A549 (cell line): ENCODE measurements at regions not wholly inside any gene's neighbourhood (a gene's known extent, or its start where the extent isn't known, plus 50 kb on each side); places are given as distances from the start of the nearest gene placed in this dataset.

Source experiments
- ATAC-seq, 2 experiments: fragments of 200-7000 bp in 1 of 2; fragments of >200 bp in 1 of 2; cut with Nextera tagmentation in 1 of 2; cut with Tn5 transposase in 1 of 2; 3 replicates each; pipeline versions ENCODE4 v1.8.0 to v1.9.1; 2018 to 2020; ENCODE audit warnings: mild to moderate bottlenecking in 1 of 2, moderate library complexity in 1 of 2
- CTCF ChIA-PET: fragments of 300-600 bp; sonication (Branson Sonifier 250); formaldehyde crosslinking; extraction: SDS; loops from one replicate; lab custom pipeline; 2021; ENCODE audit warnings: antibody characterized with exemption, inconsistent platforms; lab: Yijun Ruan, JAX
- POLR2A ChIA-PET: fragments of 350-600 bp; formaldehyde crosslinking; extraction: SDS; loops from one replicate; lab custom pipeline; 2021; ENCODE audit warnings: antibody characterized with exemption, inconsistent platforms; lab: Yijun Ruan, JAX
- DNase-seq, 2 experiments: peaks; one replicate each; pipeline versions ENCODE4 v3.0.0 to v3.0.0-alpha.2; 2011 to 2016; ENCODE audit warnings: low read depth in 1 of 2, low spot score in 1 of 2
- FAIRE-seq: peaks from 2 replicates; lab custom pipeline; 2011; peaks lifted over from hg19 to GRCh38; lab: Jason Lieb, UNC
- H3K27ac ChIP-seq, 2 experiments: fragments of >200 bp; sonication (Bioruptor Twin); formaldehyde crosslinking; 3 replicates each; pipeline ENCODE4 v1.5.1; 2016 to 2017
- H3K4me1 ChIP-seq: fragments of >200 bp; sonication (Bioruptor Twin); formaldehyde crosslinking; 3 replicates; pipeline ENCODE4 v1.6.1; 2016
- H3K4me2 ChIP-seq: fragments of >200 bp; sonication (Bioruptor Twin); formaldehyde crosslinking; 3 replicates; pipeline ENCODE4 v1.6.1; 2016
- H3K4me3 ChIP-seq: fragments of >200 bp; sonication (Bioruptor Twin); formaldehyde crosslinking; 3 replicates; pipeline ENCODE4 v1.5.1; 2016
- H3K9me3 ChIP-seq: fragments of >200 bp; sonication (Bioruptor Twin); formaldehyde crosslinking; 3 replicates; pipeline ENCODE4 v1.6.1; 2016
- CEBPB ChIP-seq, 2 experiments: fragments of >200 bp in 1 of 2; sonication (Bioruptor Twin) in 1 of 2; formaldehyde crosslinking in 1 of 2; IDR thresholded peaks; 2 replicates each; pipeline ENCODE4 v1.6.1; 2012 to 2016
- EHMT2 ChIP-seq: fragments of 200-600 bp; sonication (generic); IDR thresholded peaks from 2 replicates; pipeline ENCODE4 v1.6.1; 2016; ENCODE audit warnings: antibody characterized with exemption, low read depth, mild to moderate bottlenecking, moderate library complexity
- FOSB ChIP-seq: fragments of 250-450 bp; sonication (Bioruptor Pico); IDR thresholded peaks from 2 replicates; pipeline ENCODE4 v1.5.0; 2020; ENCODE audit warnings: mild to moderate bottlenecking, moderate library complexity
- FOSL2 ChIP-seq, 2 experiments: fragments of 450-650 bp in 1 of 2; fragments of >200 bp in 1 of 2; sonication (Bioruptor Twin) in 1 of 2; formaldehyde crosslinking; IDR thresholded peaks; 2 replicates each; pipeline versions ENCODE4 v1.5.0 to v1.6.1; 2016 to 2020; ENCODE audit warnings: mild to moderate bottlenecking in 1 of 2, moderate library complexity in 1 of 2
- HOXB13 ChIP-seq: fragments of 250-450 bp; sonication (Bioruptor Pico); IDR thresholded peaks from 2 replicates; pipeline ENCODE4 v1.5.0; 2020; ENCODE audit warnings: low read depth, mild to moderate bottlenecking, moderate library complexity
- JUN ChIP-seq, 2 experiments: fragments of >200 bp; sonication (Bioruptor Twin); formaldehyde crosslinking; IDR thresholded peaks; 2 replicates in 1 of 2; 3 replicates in 1 of 2; pipeline ENCODE4 v1.6.1; 2016 to 2017
- JUNB ChIP-seq: fragments of >200 bp; sonication (Bioruptor Twin); formaldehyde crosslinking; IDR thresholded peaks from 2 replicates; pipeline ENCODE4 v1.6.1; 2016
- KDM1A ChIP-seq: fragments of 200-600 bp; sonication (generic); IDR thresholded peaks from 2 replicates; pipeline ENCODE4 v1.6.1; 2016; ENCODE audit warnings: low read depth, mild to moderate bottlenecking
- KDM5A ChIP-seq: fragments of 200-600 bp; sonication (generic); IDR thresholded peaks from 2 replicates; pipeline ENCODE4 v1.6.1; 2016; ENCODE audit warnings: antibody characterized with exemption, mild to moderate bottlenecking
- MAZ ChIP-seq: fragments of 150-350 bp; IDR thresholded peaks from 2 replicates; pipeline ENCODE4 v1.6.1; 2014; ENCODE audit warnings: antibody characterized with exemption, low read depth, low read length, borderline replicate concordance
- MYC ChIP-seq: IDR thresholded peaks from 2 replicates; pipeline ENCODE4 v1.6.1; 2012; ENCODE audit warnings: mild to moderate bottlenecking, inconsistent platforms, low read length, improper control_type of control experiment, borderline replicate concordance
- PHF8 ChIP-seq: fragments of 200-600 bp; sonication (generic); IDR thresholded peaks from 2 replicates; pipeline ENCODE4 v1.6.1; 2016; ENCODE audit warnings: low read depth, mild to moderate bottlenecking, antibody characterized with exemption, moderate library complexity, borderline replicate concordance
- RAD21 ChIP-seq, 2 experiments: fragments of >200 bp in 1 of 2; sonication (Bioruptor Twin) in 1 of 2; formaldehyde crosslinking in 1 of 2; IDR thresholded peaks in 1 of 2; conservative IDR thresholded peaks in 1 of 2; 2 replicates in 1 of 2; 3 replicates in 1 of 2; pipeline ENCODE4 v1.6.1; 2012 to 2018; ENCODE audit warnings: inconsistent platforms in 1 of 2
- RCOR1 ChIP-seq: fragments of 150-350 bp; IDR thresholded peaks from 2 replicates; pipeline ENCODE4 v1.6.1; 2014; ENCODE audit warnings: antibody characterized with exemption, low read length, low read depth
- RNF2 ChIP-seq: fragments of 200-600 bp; sonication (generic); IDR thresholded peaks from 2 replicates; pipeline ENCODE4 v1.6.1; 2016; ENCODE audit warnings: low read depth, mild to moderate bottlenecking, antibody characterized with exemption, moderate library complexity, borderline replicate concordance
- TFCP2L1 ChIP-seq: fragments of 250-450 bp; sonication (Bioruptor Pico); IDR thresholded peaks from 2 replicates; pipeline ENCODE4 v1.5.0; 2021; ENCODE audit warnings: mild to moderate bottlenecking
- TP53 ChIP-seq: fragments of 250-450 bp; sonication (Bioruptor Pico); IDR thresholded peaks from 2 replicates; pipeline ENCODE4 v1.5.0; 2021; ENCODE audit warnings: mild to moderate bottlenecking, moderate library complexity
- ZC3H11A ChIP-seq: fragments of 450-650 bp; IDR thresholded peaks from 2 replicates; pipeline ENCODE4 v1.6.1; 2014; ENCODE audit warnings: antibody characterized with exemption, mild to moderate bottlenecking
- ZFP36 ChIP-seq: fragments of 450-650 bp; IDR thresholded peaks from 2 replicates; pipeline ENCODE4 v1.6.1; 2014; ENCODE audit warnings: borderline replicate concordance; ENCODE audit not compliant: partially characterized antibody
- ZNF302 ChIP-seq: fragments of 250-450 bp; sonication (Bioruptor Pico); IDR thresholded peaks from 2 replicates; pipeline ENCODE4 v1.9.0; 2021; ENCODE audit warnings: inconsistent platforms, mild to moderate bottlenecking, moderate library complexity
- WGBS: methylation state at CpG from one replicate; pipeline ENCODE4 v1.1.6; 2017; ENCODE audit errors: missing lambda C conversion rate; 5-methylcytosine and 5-hydroxymethylcytosine counted together
- TF ChIP-seq, protein P1 (sequence below): fragments of 250-450 bp; sonication (Bioruptor Pico); IDR thresholded peaks from 2 replicates; pipeline ENCODE4 v1.5.0; 2020; ENCODE audit warnings: low read depth, mild to moderate bottlenecking, moderate library complexity
- TF ChIP-seq, protein P2 (sequence below): fragments of 150-350 bp; IDR thresholded peaks from 2 replicates; pipeline ENCODE4 v1.6.1; 2014; ENCODE audit warnings: low read depth, mild to moderate bottlenecking, low read length
- TF ChIP-seq, protein P3 (sequence below): fragments of 250-450 bp; sonication (Bioruptor Pico); IDR thresholded peaks from 2 replicates; pipeline ENCODE4 v1.5.0; 2021; ENCODE audit warnings: mild to moderate bottlenecking, moderate library complexity, borderline replicate concordance

DNA sequence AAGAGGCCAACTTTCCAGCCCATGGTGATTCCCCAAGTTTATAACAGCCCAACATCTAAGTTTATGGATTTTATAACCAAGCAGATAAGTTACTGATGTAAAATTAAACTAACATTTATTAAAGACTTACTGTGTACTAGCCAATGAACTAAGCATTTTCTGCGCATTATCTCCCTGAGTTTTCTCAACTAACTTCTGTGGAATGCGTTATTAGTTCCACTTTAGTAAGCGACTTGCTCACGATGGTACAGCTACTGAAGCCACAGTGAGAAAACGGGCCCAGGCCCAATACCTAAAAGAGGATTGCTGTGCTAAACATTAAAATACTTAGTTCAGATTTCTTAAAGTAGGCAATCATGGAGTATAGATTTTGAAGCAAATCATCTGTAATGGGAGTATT lies 61.0 kb downstream of the ZBTB18 start:
- H3K27ac ChIP-seq, result no peak overlapping the region
- 94% methylated on average over 5 of the region's 5 CpGs for WGBS
- H3K9me3 ChIP-seq, result peaks cover 4% of the 10 kb centered on the region; the same call in 1 of the 3 replicates
- no peak overlapping the region for H3K4me2 ChIP-seq
- TF ChIP-seq ZNF302 (CRISPR knock-in tag) (no peak), MAZ (no peak), RNF2 (no peak), RCOR1 (no peak), FOSL2 (IDR thresholded peaks at IDR 0.05) (no peak), FOSL2 (CRISPR knock-in tag; IDR thresholded peaks at IDR 0.05) (no peak)
- TF ChIP-seq, protein P1, sequence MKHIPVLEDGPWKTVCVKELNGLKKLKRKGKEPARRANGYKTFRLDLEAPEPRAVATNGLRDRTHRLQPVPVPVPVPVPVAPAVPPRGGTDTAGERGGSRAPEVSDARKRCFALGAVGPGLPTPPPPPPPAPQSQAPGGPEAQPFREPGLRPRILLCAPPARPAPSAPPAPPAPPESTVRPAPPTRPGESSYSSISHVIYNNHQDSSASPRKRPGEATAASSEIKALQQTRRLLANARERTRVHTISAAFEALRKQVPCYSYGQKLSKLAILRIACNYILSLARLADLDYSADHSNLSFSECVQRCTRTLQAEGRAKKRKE, result no peak
- TF ChIP-seq, all 56 proteins: peak for 0
- Histone ChIP-seq H3K4me3 (no peak overlapping the region), H3K4me1 (peaks cover 8% of the 10 kb centered on the region; the same call in 1 of the 3 replicates)
- ChIA-PET POLR2A (no interaction called here), CTCF (no interaction called here)
- no peak for DNase-seq
- FAIRE-seq, result no peak
- no peak for ATAC-seq

DNA sequence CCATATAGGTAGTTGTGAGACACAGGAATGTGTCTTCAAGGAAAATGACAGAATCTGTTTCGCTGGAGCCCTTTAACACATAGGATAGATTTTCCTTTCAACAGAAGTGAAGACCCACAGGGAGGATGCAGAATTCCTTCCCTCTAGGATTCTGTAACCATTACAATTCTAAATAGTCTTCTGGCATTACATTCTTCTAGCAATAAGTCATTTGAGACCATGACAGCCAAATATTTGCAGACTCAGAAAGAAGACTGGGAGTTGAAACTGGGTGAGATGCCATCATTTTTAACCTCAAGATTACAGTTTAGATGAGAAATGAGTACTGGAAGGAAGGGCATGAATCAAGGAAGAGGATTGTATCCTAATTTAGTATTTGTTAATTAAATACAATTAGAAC lies 61.6 kb downstream of the ZBTB18 start:
- FAIRE-seq (no peak), DNase-seq (no peak), ATAC-seq (no peak)
- Histone ChIP-seq H3K9me3 (peaks cover 4% of the 10 kb centered on the region; the same call in 1 of the 3 replicates), H3K4me1 (peaks cover 8% of the 10 kb centered on the region; the same call in 1 of the 3 replicates), H3K27ac (no peak overlapping the region), H3K4me2 (no peak overlapping the region), H3K4me3 (no peak overlapping the region)
- TF ChIP-seq KDM1A, result no peak
- TF ChIP-seq, protein P2, sequence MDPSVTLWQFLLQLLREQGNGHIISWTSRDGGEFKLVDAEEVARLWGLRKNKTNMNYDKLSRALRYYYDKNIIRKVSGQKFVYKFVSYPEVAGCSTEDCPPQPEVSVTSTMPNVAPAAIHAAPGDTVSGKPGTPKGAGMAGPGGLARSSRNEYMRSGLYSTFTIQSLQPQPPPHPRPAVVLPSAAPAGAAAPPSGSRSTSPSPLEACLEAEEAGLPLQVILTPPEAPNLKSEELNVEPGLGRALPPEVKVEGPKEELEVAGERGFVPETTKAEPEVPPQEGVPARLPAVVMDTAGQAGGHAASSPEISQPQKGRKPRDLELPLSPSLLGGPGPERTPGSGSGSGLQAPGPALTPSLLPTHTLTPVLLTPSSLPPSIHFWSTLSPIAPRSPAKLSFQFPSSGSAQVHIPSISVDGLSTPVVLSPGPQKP, result no peak
- TF ChIP-seq JUNB, result no peak
- no peak for TF ChIP-seq EHMT2
- TF ChIP-seq RCOR1, result no peak
- no peak for TF ChIP-seq JUN (IDR thresholded peaks at IDR 0.05)
- no peak for TF ChIP-seq HOXB13
- no peak for TF ChIP-seq ZC3H11A
- no peak for TF ChIP-seq RNF2
- no peak for TF ChIP-seq ZNF302 (CRISPR knock-in tag)
- no peak for TF ChIP-seq KDM5A
- TF ChIP-seq MYC, result no peak
- no peak for TF ChIP-seq CEBPB (IDR thresholded peaks at IDR 0.05)
- TF ChIP-seq, protein P3, sequence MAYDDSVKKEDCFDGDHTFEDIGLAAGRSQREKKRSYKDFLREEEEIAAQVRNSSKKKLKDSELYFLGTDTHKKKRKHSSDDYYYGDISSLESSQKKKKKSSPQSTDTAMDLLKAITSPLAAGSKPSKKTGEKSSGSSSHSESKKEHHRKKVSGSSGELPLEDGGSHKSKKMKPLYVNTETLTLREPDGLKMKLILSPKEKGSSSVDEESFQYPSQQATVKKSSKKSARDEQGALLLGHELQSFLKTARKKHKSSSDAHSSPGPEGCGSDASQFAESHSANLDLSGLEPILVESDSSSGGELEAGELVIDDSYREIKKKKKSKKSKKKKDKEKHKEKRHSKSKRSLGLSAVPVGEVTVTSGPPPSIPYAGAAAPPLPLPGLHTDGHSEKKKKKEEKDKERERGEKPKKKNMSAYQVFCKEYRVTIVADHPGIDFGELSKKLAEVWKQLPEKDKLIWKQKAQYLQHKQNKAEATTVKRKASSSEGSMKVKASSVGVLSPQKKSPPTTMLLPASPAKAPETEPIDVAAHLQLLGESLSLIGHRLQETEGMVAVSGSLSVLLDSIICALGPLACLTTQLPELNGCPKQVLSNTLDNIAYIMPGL (CRISPR knock-in tag), result no peak
- no peak for TF ChIP-seq TFCP2L1 (CRISPR knock-in tag)
- no peak for TF ChIP-seq ZFP36
- TF ChIP-seq RAD21 (conservative IDR thresholded peaks at IDR 0.05 in 1 of 2, IDR thresholded peaks at IDR 0.05 in 1 of 2), result no peak
- TF ChIP-seq FOSB, result no peak
- no peak for TF ChIP-seq PHF8
- no peak for TF ChIP-seq TP53 (CRISPR knock-in tag)
- ChIA-PET POLR2A (no interaction called here), CTCF (no interaction called here)
- 86% methylated on average over 1 of the region's 1 CpG for WGBS
